ENCODE measurements at regions not wholly inside any gene's neighbourhood (a gene's known extent, or its start where the extent isn't known, plus 50 kb on each side); places are given as distances from the start of the nearest gene placed in this dataset.

DNA sequence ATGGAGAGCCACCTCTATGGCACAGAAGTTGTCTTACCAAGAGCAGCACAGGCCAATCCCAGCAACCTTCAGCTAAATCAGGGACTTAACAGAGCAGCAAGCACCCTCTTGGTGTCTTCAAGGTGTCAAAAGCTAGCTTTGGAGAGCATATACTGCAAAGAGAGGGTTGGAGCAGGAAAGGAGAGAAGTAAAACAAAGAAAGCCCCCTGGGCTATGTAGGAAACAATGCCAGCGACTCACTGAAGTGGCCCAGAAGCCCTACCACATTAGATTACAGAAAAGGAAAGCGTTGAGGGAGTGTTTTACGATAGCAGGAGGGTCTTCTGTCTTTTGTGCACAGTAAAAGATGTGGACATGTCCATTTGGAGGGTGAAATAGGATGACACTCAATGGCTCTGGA is 233.4 kb downstream of the MREG start:
- H3K4me1 ChIP-seq (ENCODE audit: control insufficient read depth in 1 of 2, insufficient read depth in 2 of 2, low read depth in 1 of 2, low read length in 1 of 2) = peaks cover 5 to 10% of the 10 kb centered on the region in 2 experiments; a peak in 3 of 4 replicates
- no peaks in the 10 kb centered on the region for H3K36me3 ChIP-seq (replicated peaks in 1 of 2; ENCODE audit: control insufficient read depth in 1 of 2, insufficient read depth in 2 of 2, low read length in 1 of 2)
- TF ChIP-seq SIN3A (IDR thresholded peaks at IDR 0.05; ENCODE audit: borderline replicate concordance, low read depth, low read length) (no peak), MEF2A (IDR thresholded peaks at IDR 0.05; ENCODE audit: borderline replicate concordance, low read depth) (no peak), CTCF (IDR thresholded peaks at IDR 0.05) (no peak), TEAD4 (IDR thresholded peaks at IDR 0.05; ENCODE audit: borderline replicate concordance, insufficient read depth) (no peak), JUND (IDR thresholded peaks at IDR 0.05) (no peak), RFX5 (IDR thresholded peaks at IDR 0.05; ENCODE audit: low read length) (no peak), EZH2phosphoT487 (IDR thresholded peaks at IDR 0.05; ENCODE audit: borderline replicate concordance, low read depth) (no peak), FOXJ3 (CRISPR knock-in tag; IDR thresholded peaks at IDR 0.05) (no peak), YY1 (IDR thresholded peaks at IDR 0.05; ENCODE audit: low read depth) (no peak)
- TF ChIP-seq, protein P1, sequence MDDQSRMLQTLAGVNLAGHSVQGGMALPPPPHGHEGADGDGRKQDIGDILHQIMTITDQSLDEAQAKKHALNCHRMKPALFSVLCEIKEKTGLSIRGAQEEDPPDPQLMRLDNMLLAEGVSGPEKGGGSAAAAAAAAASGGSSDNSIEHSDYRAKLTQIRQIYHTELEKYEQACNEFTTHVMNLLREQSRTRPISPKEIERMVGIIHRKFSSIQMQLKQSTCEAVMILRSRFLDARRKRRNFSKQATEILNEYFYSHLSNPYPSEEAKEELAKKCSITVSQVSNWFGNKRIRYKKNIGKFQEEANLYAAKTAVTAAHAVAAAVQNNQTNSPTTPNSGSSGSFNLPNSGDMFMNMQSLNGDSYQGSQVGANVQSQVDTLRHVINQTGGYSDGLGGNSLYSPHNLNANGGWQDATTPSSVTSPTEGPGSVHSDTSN (IDR thresholded peaks at IDR 0.05) = no peak
- no peaks in the 10 kb centered on the region for H3K79me2 ChIP-seq (ENCODE audit: insufficient read depth)
- no peak overlapping the region for H3K4me2 ChIP-seq
- H2AFZ ChIP-seq (ENCODE audit: low read depth) = no peak overlapping the region
- H3K4me3 ChIP-seq (ENCODE audit: low read depth in 2 of 2, low read length in 1 of 2) = no peak overlapping the region
- H3K9me2 ChIP-seq = no peaks in the 10 kb centered on the region
- H3F3A ChIP-seq (replicated peaks; ENCODE audit: insufficient read depth) = peaks cover 11% of the 10 kb centered on the region
- CTCF ChIA-PET = interaction anchor here (1.5 kb wide), 1 partner anchor 325 kb away, joined by 3 read pairs; no protein-coding TSS in a partner anchor
- POLR2A ChIA-PET = no interaction called here
- H3K9me3 ChIP-seq = no peaks in the 10 kb centered on the region
- no peaks in the 10 kb centered on the region for H4K20me1 ChIP-seq (ENCODE audit: insufficient read depth)
- no peak for DNase-seq
- WGBS (ENCODE audit: low lambda C conversion rate) = 84% methylated on average over 3 of the region's 3 CpGs
- no peaks in the 10 kb centered on the region for H3K27me3 ChIP-seq (ENCODE audit: insufficient read depth)
- H3K27ac ChIP-seq (ENCODE audit: low read depth in 2 of 2, low read length in 1 of 2) = no peak overlapping the region
- H3K9ac ChIP-seq = no peak overlapping the region

DNA sequence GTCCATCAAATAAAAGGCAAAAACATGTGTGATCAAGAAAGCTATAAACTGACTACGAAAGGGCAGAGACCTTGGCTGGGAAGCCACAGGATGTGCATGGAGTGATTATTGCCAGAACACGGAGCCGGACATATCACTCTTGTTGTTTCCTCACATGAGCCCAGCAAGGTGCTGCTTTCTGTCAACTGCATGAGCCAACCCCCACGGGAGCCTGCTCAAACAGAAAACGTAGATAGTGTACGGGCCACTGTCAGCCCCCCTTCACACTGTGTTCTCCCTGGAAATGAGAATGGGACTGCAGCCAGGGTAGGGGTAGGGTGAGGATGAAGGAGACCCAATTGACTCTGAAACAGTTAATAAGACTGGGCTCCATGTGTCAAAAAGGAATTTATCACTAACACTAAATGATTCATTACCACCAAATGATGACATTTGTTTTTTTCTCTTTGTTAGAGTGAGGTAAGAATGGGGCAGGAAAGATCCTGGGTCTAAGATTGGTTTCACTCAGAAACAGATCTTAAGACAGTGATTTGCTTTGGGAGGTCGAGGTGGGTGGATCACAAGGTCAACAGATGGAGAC is 235.8 kb downstream of the MREG start:
- TF ChIP-seq NFIC (IDR thresholded peaks at IDR 0.05; ENCODE audit: borderline replicate concordance) (no peak), POLR2AphosphoS5 (IDR thresholded peaks at IDR 0.05; ENCODE audit: low read depth, low read length) (no peak), FOXM1 (IDR thresholded peaks at IDR 0.05; ENCODE audit: low read depth) (no peak), TEAD4 (IDR thresholded peaks at IDR 0.05; ENCODE audit: borderline replicate concordance, insufficient read depth) (no peak), USF1 (IDR thresholded peaks at IDR 0.05; ENCODE audit: borderline replicate concordance, low read depth) (no peak), CHD2 (IDR thresholded peaks at IDR 0.05; ENCODE audit: low read length, partially characterized antibody) (no peak), FOXJ3 (CRISPR knock-in tag; IDR thresholded peaks at IDR 0.05) (no peak)
- DNase-seq = no peak
- Histone ChIP-seq H3K9me3 (no peaks in the 10 kb centered on the region), H4K20me1 (ENCODE audit: insufficient read depth) (no peaks in the 10 kb centered on the region), H3K9ac (no peak overlapping the region), H3K79me2 (ENCODE audit: insufficient read depth) (no peaks in the 10 kb centered on the region), H3K4me3 (ENCODE audit: low read depth in 2 of 2, low read length in 1 of 2) (no peak overlapping the region), H3K4me2 (no peak overlapping the region), H3K27ac (ENCODE audit: low read depth in 2 of 2, low read length in 1 of 2) (no peak overlapping the region), H3K27me3 (ENCODE audit: insufficient read depth) (no peaks in the 10 kb centered on the region), H3F3A (replicated peaks; ENCODE audit: insufficient read depth) (peaks cover 5% of the 10 kb centered on the region), H3K36me3 (replicated peaks in 1 of 2; ENCODE audit: control insufficient read depth in 1 of 2, insufficient read depth in 2 of 2, low read length in 1 of 2) (no peaks in the 10 kb centered on the region), H3K4me1 (ENCODE audit: control insufficient read depth in 1 of 2, insufficient read depth in 2 of 2, low read depth in 1 of 2, low read length in 1 of 2) (peaks cover 0 to 16% of the 10 kb centered on the region in 2 experiments; a peak in 3 of 4 replicates), H2AFZ (ENCODE audit: low read depth) (no peak overlapping the region), H3K9me2 (no peaks in the 10 kb centered on the region)
- WGBS (ENCODE audit: low lambda C conversion rate) = 89% methylated on average over 4 of the region's 7 CpGs
- CTCF ChIA-PET = no interaction called here
- POLR2A ChIA-PET = no interaction called here

All from SK-N-SH (cell line).